HCT116 (cell line): ENCODE measurements at regions not wholly inside any gene's neighbourhood (a gene's known extent, or its start where the extent isn't known, plus 50 kb on each side); places are given as distances from the start of the nearest gene placed in this dataset.

ENCODE experiments used
- ATAC-seq: fragments of 200-7000 bp; cut with Tn5 transposase; 2 replicates; pipeline ENCODE4 v1.9.1; 2020; ENCODE audit warnings: mild to moderate bottlenecking, moderate library complexity
- BruUV-seq: library from RNA; stranded (reverse); fragments of 400-500 nt; replicated peaks from 2 replicates; lab custom pipeline; 2021; lab: Mats Ljungman, UMichigan
- CTCF ChIA-PET: fragments of 300-600 bp; sonication (Branson Sonifier 250); formaldehyde crosslinking; loops from one replicate; lab custom pipeline; 2021; ENCODE audit warnings: antibody characterized with exemption; lab: Charles Lee
- POLR2A ChIA-PET: fragments of 300-600, 350-600 bp; sonication (Branson Sonifier 250); formaldehyde crosslinking; loops from one replicate; lab custom pipeline; 2021; ENCODE audit warnings: antibody characterized with exemption; lab: Charles Lee
- RAD21 ChIA-PET, 2 experiments: fragments of 300-600 bp; sonication (Branson Sonifier 250); formaldehyde crosslinking; loops; one replicate each; lab custom pipeline; 2023; ENCODE audit warnings: low total read pairs in 2 of 2; ENCODE audit not compliant: uncharacterized antibody in 2 of 2, unreplicated experiment in 2 of 2, low non-redundant PET in 1 of 2; lab: Charles Lee
- DNase-seq: peaks from one replicate; pipeline ENCODE4 v3.0.0-alpha.2; 2010; ENCODE audit warnings: low read depth, low spot score
- H2AFZ ChIP-seq: fragments of 200-600 bp; shearing (Covaris generic), sonication (generic); 2 replicates; pipeline ENCODE4 v1.6.1; 2017; ENCODE audit warnings: low read depth, mixed run types, mixed read lengths, antibody characterized with exemption, low read length; ENCODE audit not compliant: poor library complexity, severe bottlenecking
- H3K27ac ChIP-seq: 2 replicates; pipeline ENCODE4 v1.5.1; 2012; ENCODE audit warnings: low read depth, low read length
- H3K27me3 ChIP-seq: fragments of 200-600 bp; sonication (generic); 2 replicates; pipeline ENCODE4 v1.6.1; 2016; ENCODE audit warnings: mixed run types, low read length, mixed read lengths; ENCODE audit not compliant: insufficient read depth
- H3K36me3 ChIP-seq, 2 experiments: fragments of 200-500 bp in 1 of 2; fragments of 200-600 bp in 1 of 2; sonication (Bioruptor generic) in 1 of 2; sonication (generic) in 1 of 2; 2 replicates each; pipeline versions ENCODE4 v1.5.1 to v1.6.1; 2014 to 2016; ENCODE audit warnings: low read length in 2 of 2, inconsistent platforms in 1 of 2, mixed read lengths in 1 of 2, mixed run types in 1 of 2; ENCODE audit not compliant: insufficient read depth in 2 of 2, control insufficient read depth in 1 of 2
- H3K4me1 ChIP-seq, 2 experiments: fragments of 200-600 bp in 1 of 2; sonication (generic) in 1 of 2; 2 replicates each; pipeline versions ENCODE4 v1.5.1 to v1.6.1; 2012 to 2017; ENCODE audit warnings: low read length in 2 of 2, inconsistent platforms in 1 of 2, mild to moderate bottlenecking in 1 of 2, mixed read lengths in 1 of 2, mixed run types in 1 of 2, moderate library complexity in 1 of 2; ENCODE audit not compliant: insufficient read depth in 2 of 2, control insufficient read depth in 1 of 2
- H3K4me2 ChIP-seq: fragments of 200-600 bp; sonication (generic); 2 replicates; pipeline ENCODE4 v1.6.1; 2017; ENCODE audit warnings: mixed run types, low read length, mixed read lengths
- H3K4me3 ChIP-seq, 2 experiments: fragments of 200-600 bp in 1 of 2; sonication (generic) in 1 of 2; replicated peaks in 1 of 2; 2 replicates each; pipeline ENCODE4 v1.5.1; 2011 to 2016; ENCODE audit warnings: low read length in 2 of 2, control low read depth in 1 of 2, low read depth in 1 of 2, mild to moderate bottlenecking in 1 of 2, mixed read lengths in 1 of 2, mixed run types in 1 of 2
- H3K79me2 ChIP-seq: fragments of 200-600 bp; sonication (generic); 2 replicates; pipeline ENCODE4 v1.6.1; 2017; ENCODE audit warnings: mild to moderate bottlenecking, mixed run types, low read length, moderate library complexity, mixed read lengths; ENCODE audit not compliant: insufficient read depth
- H3K9ac ChIP-seq: fragments of 200-600 bp; sonication (generic); 2 replicates; pipeline ENCODE4 v1.6.1; 2016; ENCODE audit warnings: low read length, mixed read lengths
- H3K9me2 ChIP-seq: fragments of 200-600 bp; sonication (generic), shearing (Covaris generic); 2 replicates; pipeline ENCODE4 v1.6.1; 2017; ENCODE audit warnings: mixed run types, mild to moderate bottlenecking, moderate library complexity; ENCODE audit not compliant: insufficient read depth
- H3K9me3 ChIP-seq, 2 experiments: fragments of 200-500 bp in 1 of 2; fragments of 200-600 bp in 1 of 2; sonication (Bioruptor generic) in 1 of 2; sonication (generic) in 1 of 2; 2 replicates each; pipeline ENCODE4 v1.6.1; 2014 to 2017; ENCODE audit warnings: low read length in 2 of 2, mixed read lengths in 2 of 2, inconsistent platforms in 1 of 2, low read depth in 1 of 2, mild to moderate bottlenecking in 1 of 2, mixed run types in 1 of 2, moderate library complexity in 1 of 2; ENCODE audit not compliant: control insufficient read depth in 1 of 2, insufficient read depth in 1 of 2
- H4K20me1 ChIP-seq: fragments of 200-600 bp; sonication (generic), shearing (Covaris generic); 2 replicates; pipeline ENCODE4 v1.6.1; 2017; ENCODE audit warnings: mixed run types, mild to moderate bottlenecking, moderate library complexity; ENCODE audit not compliant: insufficient read depth
- CBX3 ChIP-seq: IDR thresholded peaks from 2 replicates; pipeline ENCODE4 v1.6.1; 2012; ENCODE audit warnings: low read depth
- CEBPB ChIP-seq: IDR thresholded peaks from 2 replicates; pipeline ENCODE4 v1.6.1; 2012; ENCODE audit warnings: low read depth
- EGR1 ChIP-seq: IDR thresholded peaks from 2 replicates; pipeline ENCODE4 v1.6.1; 2012; ENCODE audit warnings: low read depth
- ELF1 ChIP-seq: IDR thresholded peaks from 2 replicates; pipeline ENCODE4 v1.6.1; 2012; ENCODE audit warnings: low read depth, borderline replicate concordance
- EZH2phosphoT487 ChIP-seq: fragments of 200-600 bp; IDR thresholded peaks from 2 replicates; pipeline ENCODE4 v1.6.1; 2018; ENCODE audit warnings: antibody characterized with exemption, borderline replicate concordance
- FOSL1 ChIP-seq: IDR thresholded peaks from 2 replicates; pipeline ENCODE4 v1.6.1; 2012; ENCODE audit warnings: low read depth
- JUND ChIP-seq: IDR thresholded peaks from 2 replicates; pipeline ENCODE4 v1.6.1; 2012
- POLR2A ChIP-seq: IDR thresholded peaks from 2 replicates; pipeline ENCODE4 v1.7.0; 2011; ENCODE audit warnings: borderline replicate concordance; ENCODE audit not compliant: insufficient read depth, insufficient read length; ENCODE audit errors: extremely low read depth
- POLR2AphosphoS5 ChIP-seq: IDR thresholded peaks from 2 replicates; pipeline ENCODE4 v1.6.1; 2011; ENCODE audit warnings: mild to moderate bottlenecking, low read depth, low read length, moderate library complexity
- RAD21 ChIP-seq: IDR thresholded peaks from 2 replicates; pipeline ENCODE4 v1.6.1; 2012; ENCODE audit warnings: low read depth, mild to moderate bottlenecking
- SP1 ChIP-seq: IDR thresholded peaks from 2 replicates; pipeline ENCODE4 v1.6.1; 2012; ENCODE audit warnings: low read depth
- TCF7L2 ChIP-seq: IDR thresholded peaks from 2 replicates; pipeline ENCODE4 v1.7.0; 2011; ENCODE audit warnings: borderline replicate concordance, inconsistent platforms; ENCODE audit not compliant: insufficient read depth, insufficient read length; ENCODE audit errors: extremely low read depth
- YY1 ChIP-seq: IDR thresholded peaks from 2 replicates; pipeline ENCODE4 v1.6.1; 2011; ENCODE audit warnings: low read length, low read depth, moderate library complexity, mild to moderate bottlenecking; ENCODE audit not compliant: insufficient replicate concordance; ENCODE audit errors: extremely low read depth
- ZFX ChIP-seq: fragments of 450-650 bp; IDR thresholded peaks from 2 replicates; pipeline ENCODE4 v1.6.1; 2017
- ZNF274 ChIP-seq: fragments of 200-500 bp; sonication (Bioruptor generic); IDR thresholded peaks from 2 replicates; pipeline ENCODE4 v1.6.1; 2014; ENCODE audit warnings: mild to moderate bottlenecking, low read depth, low read length, inconsistent platforms
- intact Hi-C: fragments of 100-400 bp; cut with micrococcal nuclease; formaldehyde crosslinking; loops from 2 replicates; pipeline ENCODE4 v1.10.0; 2022
- TF ChIP-seq, protein P1 (sequence below), 3 experiments: fragments of 200-600 bp in 1 of 3; sonication (generic) in 1 of 3; IDR thresholded peaks in 2 of 3; conservative IDR thresholded peaks in 1 of 3; 2 replicates each; pipeline ENCODE4 v1.5.1; 2012 to 2017; ENCODE audit warnings: low read depth in 2 of 3, low read length in 2 of 3, antibody characterized with exemption in 1 of 3, borderline replicate concordance in 1 of 3, control low read depth in 1 of 3, mild to moderate bottlenecking in 1 of 3, mixed read lengths in 1 of 3, mixed run types in 1 of 3, moderate library complexity in 1 of 3; ENCODE audit not compliant: insufficient read depth in 1 of 3
- TF ChIP-seq, protein P2 (sequence below): IDR thresholded peaks from 2 replicates; pipeline ENCODE4 v1.6.1; 2012
- TF ChIP-seq, protein P3 (sequence below): IDR thresholded peaks from 2 replicates; pipeline ENCODE4 v1.6.1; 2012
- TF ChIP-seq, protein P4 (sequence below): IDR thresholded peaks from 2 replicates; pipeline ENCODE4 v1.6.1; 2011; ENCODE audit warnings: mild to moderate bottlenecking, low read length, moderate library complexity; ENCODE audit not compliant: insufficient replicate concordance; ENCODE audit errors: extremely low read depth
- TF ChIP-seq, protein P5 (sequence below): IDR thresholded peaks from 2 replicates; pipeline ENCODE4 v1.6.1; 2012; ENCODE audit warnings: low read depth

DNA sequence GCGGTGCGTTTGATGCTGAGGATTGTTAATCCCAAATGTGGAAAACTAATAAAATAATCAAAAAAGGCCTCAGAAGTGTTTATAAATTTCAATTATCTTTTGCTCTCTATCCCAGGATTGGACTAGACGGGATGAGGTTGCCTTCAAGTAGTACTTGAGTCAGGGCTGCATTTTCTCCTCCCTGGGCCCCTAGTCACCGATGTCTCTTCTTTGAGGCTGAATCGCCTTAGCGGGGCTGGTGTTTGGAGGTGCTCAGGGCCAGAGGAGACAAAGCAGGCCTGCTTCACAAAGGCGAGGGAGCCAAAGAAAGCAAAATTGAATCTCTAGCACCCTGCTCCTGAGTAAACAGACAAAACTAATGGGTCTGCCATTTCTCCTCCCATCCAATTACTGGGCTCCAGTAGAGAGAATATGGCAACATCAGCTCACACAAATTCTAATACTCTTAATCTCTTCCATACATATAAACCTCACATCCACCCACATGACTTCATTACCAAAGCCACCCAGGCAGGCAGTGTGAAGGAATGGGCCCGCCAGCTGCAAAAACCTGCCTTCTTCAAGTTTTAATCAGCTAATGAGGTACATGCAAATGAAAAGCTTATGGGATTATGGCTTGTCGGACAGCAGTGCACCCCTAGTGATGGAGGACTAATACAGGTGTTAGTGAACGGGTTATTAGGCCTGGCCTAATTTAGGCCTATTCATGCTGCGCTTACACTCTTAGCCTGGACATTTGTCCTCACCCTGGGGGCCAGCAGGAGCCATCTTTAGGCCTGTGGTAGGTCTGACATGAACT lies 52.7 kb upstream of the HTATIP2 start:
- Histone ChIP-seq H3K9ac (no peak overlapping the region), H3K4me3 (no peak overlapping the region), H3K4me1 (no peaks in the 10 kb centered on the region), H3K36me3 (no peaks in the 10 kb centered on the region), H2AFZ (no peak overlapping the region), H3K79me2 (no peaks in the 10 kb centered on the region), H3K27me3 (peaks cover 21% of the 10 kb centered on the region)
- CTCF ChIA-PET = no interaction called here
- RAD21 ChIA-PET = no interaction called here
- TF ChIP-seq CEBPB (no peak), TCF7L2 (no peak), CBX3 (no peak), JUND (no peak), ZNF274 (no peak), POLR2AphosphoS5 (no peak), RAD21 (no peak), FOSL1 (no peak), EGR1 (no peak), EZH2phosphoT487 (no peak), POLR2A (no peak), ZFX (no peak), SP1 (no peak), YY1 (no peak), ELF1 (no peak)
- TF ChIP-seq, protein P1, sequence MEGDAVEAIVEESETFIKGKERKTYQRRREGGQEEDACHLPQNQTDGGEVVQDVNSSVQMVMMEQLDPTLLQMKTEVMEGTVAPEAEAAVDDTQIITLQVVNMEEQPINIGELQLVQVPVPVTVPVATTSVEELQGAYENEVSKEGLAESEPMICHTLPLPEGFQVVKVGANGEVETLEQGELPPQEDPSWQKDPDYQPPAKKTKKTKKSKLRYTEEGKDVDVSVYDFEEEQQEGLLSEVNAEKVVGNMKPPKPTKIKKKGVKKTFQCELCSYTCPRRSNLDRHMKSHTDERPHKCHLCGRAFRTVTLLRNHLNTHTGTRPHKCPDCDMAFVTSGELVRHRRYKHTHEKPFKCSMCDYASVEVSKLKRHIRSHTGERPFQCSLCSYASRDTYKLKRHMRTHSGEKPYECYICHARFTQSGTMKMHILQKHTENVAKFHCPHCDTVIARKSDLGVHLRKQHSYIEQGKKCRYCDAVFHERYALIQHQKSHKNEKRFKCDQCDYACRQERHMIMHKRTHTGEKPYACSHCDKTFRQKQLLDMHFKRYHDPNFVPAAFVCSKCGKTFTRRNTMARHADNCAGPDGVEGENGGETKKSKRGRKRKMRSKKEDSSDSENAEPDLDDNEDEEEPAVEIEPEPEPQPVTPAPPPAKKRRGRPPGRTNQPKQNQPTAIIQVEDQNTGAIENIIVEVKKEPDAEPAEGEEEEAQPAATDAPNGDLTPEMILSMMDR (IDR thresholded peaks at IDR 0.05 in 2 of 3, conservative IDR thresholded peaks at IDR 0.05 in 1 of 3; ENCODE audit: borderline replicate concordance in 1 of 3, insufficient read depth in 1 of 3, low read depth in 2 of 3, low read length in 2 of 3) = no peak
- TF ChIP-seq, protein P2, sequence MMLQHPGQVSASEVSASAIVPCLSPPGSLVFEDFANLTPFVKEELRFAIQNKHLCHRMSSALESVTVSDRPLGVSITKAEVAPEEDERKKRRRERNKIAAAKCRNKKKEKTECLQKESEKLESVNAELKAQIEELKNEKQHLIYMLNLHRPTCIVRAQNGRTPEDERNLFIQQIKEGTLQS = no peak
- TF ChIP-seq, protein P3, sequence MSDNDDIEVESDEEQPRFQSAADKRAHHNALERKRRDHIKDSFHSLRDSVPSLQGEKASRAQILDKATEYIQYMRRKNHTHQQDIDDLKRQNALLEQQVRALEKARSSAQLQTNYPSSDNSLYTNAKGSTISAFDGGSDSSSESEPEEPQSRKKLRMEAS = no peak
- TF ChIP-seq, protein P4, sequence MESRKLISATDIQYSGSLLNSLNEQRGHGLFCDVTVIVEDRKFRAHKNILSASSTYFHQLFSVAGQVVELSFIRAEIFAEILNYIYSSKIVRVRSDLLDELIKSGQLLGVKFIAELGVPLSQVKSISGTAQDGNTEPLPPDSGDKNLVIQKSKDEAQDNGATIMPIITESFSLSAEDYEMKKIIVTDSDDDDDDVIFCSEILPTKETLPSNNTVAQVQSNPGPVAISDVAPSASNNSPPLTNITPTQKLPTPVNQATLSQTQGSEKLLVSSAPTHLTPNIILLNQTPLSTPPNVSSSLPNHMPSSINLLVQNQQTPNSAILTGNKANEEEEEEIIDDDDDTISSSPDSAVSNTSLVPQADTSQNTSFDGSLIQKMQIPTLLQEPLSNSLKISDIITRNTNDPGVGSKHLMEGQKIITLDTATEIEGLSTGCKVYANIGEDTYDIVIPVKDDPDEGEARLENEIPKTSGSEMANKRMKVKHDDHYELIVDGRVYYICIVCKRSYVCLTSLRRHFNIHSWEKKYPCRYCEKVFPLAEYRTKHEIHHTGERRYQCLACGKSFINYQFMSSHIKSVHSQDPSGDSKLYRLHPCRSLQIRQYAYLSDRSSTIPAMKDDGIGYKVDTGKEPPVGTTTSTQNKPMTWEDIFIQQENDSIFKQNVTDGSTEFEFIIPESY = no peak
- TF ChIP-seq, protein P5, sequence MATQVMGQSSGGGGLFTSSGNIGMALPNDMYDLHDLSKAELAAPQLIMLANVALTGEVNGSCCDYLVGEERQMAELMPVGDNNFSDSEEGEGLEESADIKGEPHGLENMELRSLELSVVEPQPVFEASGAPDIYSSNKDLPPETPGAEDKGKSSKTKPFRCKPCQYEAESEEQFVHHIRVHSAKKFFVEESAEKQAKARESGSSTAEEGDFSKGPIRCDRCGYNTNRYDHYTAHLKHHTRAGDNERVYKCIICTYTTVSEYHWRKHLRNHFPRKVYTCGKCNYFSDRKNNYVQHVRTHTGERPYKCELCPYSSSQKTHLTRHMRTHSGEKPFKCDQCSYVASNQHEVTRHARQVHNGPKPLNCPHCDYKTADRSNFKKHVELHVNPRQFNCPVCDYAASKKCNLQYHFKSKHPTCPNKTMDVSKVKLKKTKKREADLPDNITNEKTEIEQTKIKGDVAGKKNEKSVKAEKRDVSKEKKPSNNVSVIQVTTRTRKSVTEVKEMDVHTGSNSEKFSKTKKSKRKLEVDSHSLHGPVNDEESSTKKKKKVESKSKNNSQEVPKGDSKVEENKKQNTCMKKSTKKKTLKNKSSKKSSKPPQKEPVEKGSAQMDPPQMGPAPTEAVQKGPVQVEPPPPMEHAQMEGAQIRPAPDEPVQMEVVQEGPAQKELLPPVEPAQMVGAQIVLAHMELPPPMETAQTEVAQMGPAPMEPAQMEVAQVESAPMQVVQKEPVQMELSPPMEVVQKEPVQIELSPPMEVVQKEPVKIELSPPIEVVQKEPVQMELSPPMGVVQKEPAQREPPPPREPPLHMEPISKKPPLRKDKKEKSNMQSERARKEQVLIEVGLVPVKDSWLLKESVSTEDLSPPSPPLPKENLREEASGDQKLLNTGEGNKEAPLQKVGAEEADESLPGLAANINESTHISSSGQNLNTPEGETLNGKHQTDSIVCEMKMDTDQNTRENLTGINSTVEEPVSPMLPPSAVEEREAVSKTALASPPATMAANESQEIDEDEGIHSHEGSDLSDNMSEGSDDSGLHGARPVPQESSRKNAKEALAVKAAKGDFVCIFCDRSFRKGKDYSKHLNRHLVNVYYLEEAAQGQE = no peak
- TF ChIP-seq, all 23 proteins: peak for 0
- ATAC-seq (no peak), DNase-seq (no peak)
- intact Hi-C loops = no loop called here
- no peaks in the 10 kb centered on the region for H3K9me3 ChIP-seq
- no peaks in the 10 kb centered on the region for H3K9me2 ChIP-seq
- no peaks in the 10 kb centered on the region for H4K20me1 ChIP-seq
- H3K27ac ChIP-seq = no peak overlapping the region
- no TSS peak for BruUV-seq
- no peak overlapping the region for H3K4me2 ChIP-seq
- POLR2A ChIA-PET = no interaction called here
